Left ventricle myocardium inferior (tissue), 1 donor: ENCODE measurements at regions not wholly inside any gene's neighbourhood (a gene's known extent, or its start where the extent isn't known, plus 50 kb on each side); places are given as distances from the start of the nearest gene placed in this dataset.
"Not testable (repeated sequence)": the region's sequence is repeated elsewhere in the genome, so short reads cannot be mapped to it uniquely, and the experiment has no call there.

ENCODE experiments used
- DNase-seq: peaks from one replicate; pipeline ENCODE4 v3.0.0-alpha.2; 2020
- H3K27ac ChIP-seq: fragments of 200-600 bp; replicated peaks from 2 replicates; pipeline ENCODE4 v1.8.0; 2021
- H3K27me3 ChIP-seq: fragments of 200-600 bp; 2 replicates; pipeline ENCODE4 v1.8.0; 2021; ENCODE audit warnings: low read depth
- H3K36me3 ChIP-seq: fragments of 200-600 bp; 2 replicates; pipeline ENCODE4 v1.8.0; 2021
- H3K4me1 ChIP-seq: fragments of 200-600 bp; 2 replicates; pipeline ENCODE4 v1.8.0; 2021
- H3K4me3 ChIP-seq: fragments of 200-600 bp; 2 replicates; pipeline ENCODE4 v1.8.0; 2021; ENCODE audit warnings: mild to moderate bottlenecking, moderate library complexity
- H3K9me3 ChIP-seq: fragments of 200-600 bp; replicated peaks from 2 replicates; pipeline ENCODE4 v1.8.0; 2021
- CTCF ChIP-seq: fragments of 200-600 bp; IDR thresholded peaks from 2 replicates; pipeline ENCODE4 v1.8.0; 2021; ENCODE audit warnings: antibody characterized with exemption, mild to moderate bottlenecking, borderline replicate concordance
- intact Hi-C: fragments of 100-400 bp; cut with micrococcal nuclease; formaldehyde crosslinking; loops from one replicate; pipeline ENCODE4 v1.11.0; 2022
- donor health status: DM: no; HTN: yes; CAD: no; lungs with severe emphysema.

GRCh38 chr9:43089337-43089736, 905.9 kb downstream of the SPATA31A6 start:
- H3K4me3 ChIP-seq, H3K9me3 ChIP-seq, H3K36me3 ChIP-seq, DNase-seq, H3K27me3 ChIP-seq, intact Hi-C loops, H3K4me1 ChIP-seq, H3K27ac ChIP-seq: not testable (repeated sequence)

GRCh38 chr9:43110376-43110775, 926.9 kb downstream of the SPATA31A6 start:
- H3K9me3 ChIP-seq, H3K27me3 ChIP-seq, H3K36me3 ChIP-seq, H3K27ac ChIP-seq, H3K4me1 ChIP-seq, DNase-seq, intact Hi-C loops, H3K4me3 ChIP-seq: not testable (repeated sequence)

GRCh38 chr9:43112846-43113245, 929.4 kb downstream of the SPATA31A6 start:
- H3K9me3 ChIP-seq, H3K27me3 ChIP-seq, H3K27ac ChIP-seq, intact Hi-C loops, H3K4me3 ChIP-seq, DNase-seq, H3K36me3 ChIP-seq: not testable (repeated sequence)
- peaks cover 14% of the 10 kb centered on the region for H3K4me1 ChIP-seq

- Histone ChIP-seq H3K4me1 (peaks cover 14% of the 10 kb centered on the region), H3K27ac (peak overlapping the region; percentile 76)
- H3K9me3 ChIP-seq, H3K27me3 ChIP-seq, intact Hi-C loops, H3K4me3 ChIP-seq, H3K36me3 ChIP-seq: not testable (repeated sequence)
- DNase-seq, result peak; percentile 33
These were observed 932.4 kb downstream of the SPATA31A6 start for GRCh38 chr9:43115813-43116229.

- H3K9me3 ChIP-seq, H3K36me3 ChIP-seq, intact Hi-C loops, H3K27me3 ChIP-seq: not testable (repeated sequence)
- Histone ChIP-seq H3K4me3 (peak overlapping the region; percentile 9), H3K4me1 (peaks cover 14% of the 10 kb centered on the region), H3K27ac (peak overlapping the region; percentile 82)
- peak; percentile 58 for DNase-seq
These were observed 934.8 kb downstream of the SPATA31A6 start for GRCh38 chr9:43118088-43118865.

GRCh38 chr9:43119565-43119964, 936.1 kb downstream of the SPATA31A6 start:
- H3K4me3 ChIP-seq, H3K36me3 ChIP-seq, H3K9me3 ChIP-seq, intact Hi-C loops, H3K27me3 ChIP-seq, DNase-seq: not testable (repeated sequence)
- Histone ChIP-seq H3K27ac (peak overlapping the region; percentile 82), H3K4me1 (peaks cover 14% of the 10 kb centered on the region)

- H3K27me3 ChIP-seq, DNase-seq, H3K4me3 ChIP-seq, H3K36me3 ChIP-seq, intact Hi-C loops, H3K9me3 ChIP-seq: not testable (repeated sequence)
- peaks cover 13% of the 10 kb centered on the region for H3K4me1 ChIP-seq
- H3K27ac ChIP-seq, result peak overlapping the region; percentile 82
These were observed 936.5 kb downstream of the SPATA31A6 start for GRCh38 chr9:43119978-43120377.

- H3K9me3 ChIP-seq, H3K36me3 ChIP-seq, H3K4me1 ChIP-seq, DNase-seq, H3K27me3 ChIP-seq, intact Hi-C loops: not testable (repeated sequence)
- Histone ChIP-seq H3K27ac (peak overlapping the region; percentile 82), H3K4me3 (peak overlapping the region; percentile 64)
These were observed 942.4 kb downstream of the SPATA31A6 start for GRCh38 chr9:43125894-43126293.

GRCh38 chr9:43127026-43127775, 943.7 kb downstream of the SPATA31A6 start:
- peak; percentile 36 for DNase-seq
- H3K27me3 ChIP-seq, H3K9me3 ChIP-seq, H3K36me3 ChIP-seq, intact Hi-C loops: not testable (repeated sequence)
- H3K4me3 ChIP-seq, result peak overlapping the region; percentile 64
- peak overlapping the region; percentile 82 for H3K27ac ChIP-seq
- H3K4me1 ChIP-seq, result peaks cover 11% of the 10 kb centered on the region

- peak; percentile 53 for TF ChIP-seq CTCF
These were observed 944.5 kb downstream of the SPATA31A6 start for GRCh38 chr9:43127949-43128348.

GRCh38 chr9:43130744-43131171, 947.3 kb downstream of the SPATA31A6 start:
- H3K27me3 ChIP-seq, H3K9me3 ChIP-seq, intact Hi-C loops, H3K36me3 ChIP-seq, DNase-seq, H3K4me3 ChIP-seq: not testable (repeated sequence)
- peak overlapping the region; percentile 69 for H3K27ac ChIP-seq
- H3K4me1 ChIP-seq, result peaks cover 11% of the 10 kb centered on the region

More at GRCh38 chr9:43127949-43128348, 944.5 kb downstream of the SPATA31A6 start:
- peak overlapping the region; percentile 82 for H3K27ac ChIP-seq
- H3K9me3 ChIP-seq, H3K36me3 ChIP-seq, H3K27me3 ChIP-seq, intact Hi-C loops, DNase-seq, H3K4me3 ChIP-seq: not testable (repeated sequence)
- peaks cover 11% of the 10 kb centered on the region for H3K4me1 ChIP-seq

GRCh38 chr9:43135440-43135839, 952.0 kb downstream of the SPATA31A6 start:
- H3K27me3 ChIP-seq, intact Hi-C loops, DNase-seq, H3K36me3 ChIP-seq, H3K4me1 ChIP-seq, H3K4me3 ChIP-seq, H3K9me3 ChIP-seq: not testable (repeated sequence)
- peak overlapping the region; percentile 16 for H3K27ac ChIP-seq

- H3K4me3 ChIP-seq, H3K27me3 ChIP-seq, intact Hi-C loops, H3K36me3 ChIP-seq, DNase-seq, H3K9me3 ChIP-seq, H3K4me1 ChIP-seq: not testable (repeated sequence)
- peak overlapping the region; percentile 67 for H3K27ac ChIP-seq
These were observed 955.5 kb downstream of the SPATA31A6 start for GRCh38 chr9:43138909-43139308.
